ENCODE measurements at regions not wholly inside any gene's neighbourhood (a gene's known extent, or its start where the extent isn't known, plus 50 kb on each side); places are given as distances from the start of the nearest gene placed in this dataset.

- TF ChIP-seq CTCF (conservative IDR thresholded peaks at IDR 0.05; ENCODE audit: low read length) (no peak), EZH2phosphoT487 (IDR thresholded peaks at IDR 0.05; ENCODE audit: borderline replicate concordance) (no peak)
These were observed 491.0 kb downstream of the TMEM135 start for GRCh38 chr11:87528752-87529151.
